Memory B cell (primary cell): ENCODE measurements at regions not wholly inside any gene's neighbourhood (a gene's known extent, or its start where the extent isn't known, plus 50 kb on each side); places are given as distances from the start of the nearest gene placed in this dataset.

Source experiments
- ATAC-seq: fragments of 150-1000 bp; cut with Tn5 transposase; 2 replicates; pipeline ENCODE4 v1.10.0; 2021; ENCODE audit warnings: low read depth, mild to moderate bottlenecking, moderate library complexity
- DNase-seq, 2 donors: peaks; one replicate each; pipeline ENCODE4 v3.0.0; 2022; ENCODE audit warnings: low spot score in 2 of 2
- H3K27ac Mint-ChIP-seq: one replicate; pipeline ENCODE4 v1.8.0; 2022; ENCODE audit warnings: mild to moderate bottlenecking, moderate library complexity, mixed read lengths
- H3K27me3 Mint-ChIP-seq: one replicate; pipeline ENCODE4 v1.8.0; 2022; ENCODE audit warnings: mixed read lengths
- H3K36me3 Mint-ChIP-seq: one replicate; pipeline ENCODE4 v1.8.0; 2022; ENCODE audit warnings: mild to moderate bottlenecking, mixed read lengths
- H3K4me1 Mint-ChIP-seq: one replicate; pipeline ENCODE4 v1.8.0; 2022; ENCODE audit warnings: mixed read lengths
- H3K4me3 Mint-ChIP-seq: one replicate; pipeline ENCODE4 v1.8.0; 2022; ENCODE audit warnings: mild to moderate bottlenecking, moderate library complexity, mixed read lengths
- H3K9me3 Mint-ChIP-seq: one replicate; pipeline ENCODE4 v1.8.0; 2022; ENCODE audit warnings: mixed read lengths

GRCh38 chr9:135253305-135254004 lies 166.0 kb downstream of the OLFM1 start:
- H3K4me1 Mint-ChIP-seq: no peaks in the 10 kb centered on the region
- H3K36me3 Mint-ChIP-seq: no peaks in the 10 kb centered on the region
- DNase-seq (no peak), ATAC-seq (no peak)
- no peak overlapping the region for H3K27ac Mint-ChIP-seq
- no peaks in the 10 kb centered on the region for H3K9me3 Mint-ChIP-seq
- no peak overlapping the region for H3K4me3 Mint-ChIP-seq
- H3K27me3 Mint-ChIP-seq: peaks cover 4% of the 10 kb centered on the region

GRCh38 chr9:135254176-135255032 lies 166.9 kb downstream of the OLFM1 start:
- ATAC-seq (no peak), DNase-seq (no peak)
- Mint-ChIP-seq H3K36me3 (no peaks in the 10 kb centered on the region), H3K4me3 (no peak overlapping the region), H3K4me1 (no peaks in the 10 kb centered on the region), H3K27me3 (peaks cover 4% of the 10 kb centered on the region), H3K9me3 (no peaks in the 10 kb centered on the region), H3K27ac (no peak overlapping the region)

DNA sequence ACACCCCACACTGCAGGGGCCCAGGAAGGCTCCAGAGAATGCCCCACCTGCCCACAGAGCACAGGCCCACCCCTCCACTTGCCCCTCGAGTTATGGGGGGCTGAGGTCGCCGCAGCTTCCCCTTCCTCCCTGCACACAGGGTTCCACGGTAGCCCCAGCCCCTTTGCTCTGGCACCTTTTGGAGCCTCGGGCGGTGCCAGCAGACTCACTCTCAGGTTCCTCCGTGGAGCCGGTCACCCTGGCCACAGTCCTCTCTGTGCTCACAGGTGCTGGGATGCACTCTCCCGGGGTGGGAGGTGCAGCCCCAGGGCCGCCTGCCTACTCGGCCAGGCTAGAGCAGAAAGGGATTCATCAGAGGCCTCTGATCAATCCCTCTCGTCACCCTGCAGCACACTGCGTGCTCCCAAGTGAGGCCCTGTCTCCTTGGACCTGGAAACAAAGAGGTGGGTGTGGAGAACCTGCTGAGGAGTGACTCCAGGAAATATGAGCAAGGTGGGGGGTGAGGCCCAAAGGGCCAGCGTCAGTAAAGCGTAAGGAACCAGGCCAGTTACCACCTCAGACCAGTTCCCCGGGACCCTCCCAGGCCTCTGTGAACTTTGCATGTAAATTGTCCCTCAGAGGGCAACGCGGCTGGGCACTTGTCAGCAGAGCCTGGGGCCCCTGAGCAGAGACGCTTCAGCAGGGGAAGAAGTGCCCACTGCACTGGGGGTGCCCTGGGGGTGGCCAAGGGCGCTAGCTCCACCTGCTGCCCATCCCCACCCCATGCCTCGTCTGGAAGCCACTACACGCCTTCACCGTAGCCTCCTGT lies 167.8 kb downstream of the OLFM1 start:
- H3K27me3 Mint-ChIP-seq: peaks cover 4% of the 10 kb centered on the region
- ATAC-seq (no peak), DNase-seq (no peak)
- H3K36me3 Mint-ChIP-seq: no peaks in the 10 kb centered on the region
- no peaks in the 10 kb centered on the region for H3K4me1 Mint-ChIP-seq
- no peak overlapping the region for H3K27ac Mint-ChIP-seq
- H3K4me3 Mint-ChIP-seq: no peak overlapping the region
- H3K9me3 Mint-ChIP-seq: no peaks in the 10 kb centered on the region

DNA sequence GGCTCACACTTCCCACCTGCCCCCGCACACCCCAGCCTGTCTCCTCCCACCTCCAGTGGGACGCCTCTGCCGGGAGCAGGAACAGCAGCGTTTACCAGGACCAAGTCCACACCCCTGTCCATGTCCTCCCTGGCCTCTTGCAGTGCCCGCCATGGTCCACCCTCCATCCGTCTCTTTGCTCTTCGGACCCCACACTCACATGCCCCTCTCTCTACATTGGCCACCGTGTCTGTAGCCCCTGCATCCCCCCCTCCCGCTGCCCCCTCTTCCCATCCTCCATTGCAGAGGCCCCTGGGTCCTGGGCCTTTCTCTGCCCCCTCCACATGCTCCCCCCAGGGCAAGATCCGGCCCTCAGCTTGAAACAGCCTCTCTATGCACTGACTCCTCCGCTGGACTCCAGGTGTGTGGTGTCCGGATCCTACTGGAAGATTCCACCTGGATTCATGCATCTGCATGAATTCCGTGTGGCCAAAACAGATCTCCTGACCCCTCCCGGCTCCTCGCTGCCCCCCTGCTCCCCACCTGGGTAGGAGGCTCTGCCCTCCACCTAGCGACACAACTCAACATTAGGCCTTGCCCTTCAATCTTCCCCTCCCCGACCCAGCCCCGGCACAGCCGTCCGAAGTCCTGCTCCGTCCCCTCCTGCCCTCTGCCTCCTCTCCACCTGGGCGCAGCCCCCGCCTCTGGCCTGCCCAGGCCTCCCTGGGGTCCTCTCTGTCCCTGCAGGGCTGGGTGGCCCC lies 168.5 kb downstream of the OLFM1 start:
- no peak overlapping the region for H3K4me3 Mint-ChIP-seq
- no peak overlapping the region for H3K27ac Mint-ChIP-seq
- no peaks in the 10 kb centered on the region for H3K36me3 Mint-ChIP-seq
- H3K9me3 Mint-ChIP-seq: no peaks in the 10 kb centered on the region
- H3K27me3 Mint-ChIP-seq: peaks cover 4% of the 10 kb centered on the region
- ATAC-seq (no peak), DNase-seq (no peak)
- no peaks in the 10 kb centered on the region for H3K4me1 Mint-ChIP-seq

DNA sequence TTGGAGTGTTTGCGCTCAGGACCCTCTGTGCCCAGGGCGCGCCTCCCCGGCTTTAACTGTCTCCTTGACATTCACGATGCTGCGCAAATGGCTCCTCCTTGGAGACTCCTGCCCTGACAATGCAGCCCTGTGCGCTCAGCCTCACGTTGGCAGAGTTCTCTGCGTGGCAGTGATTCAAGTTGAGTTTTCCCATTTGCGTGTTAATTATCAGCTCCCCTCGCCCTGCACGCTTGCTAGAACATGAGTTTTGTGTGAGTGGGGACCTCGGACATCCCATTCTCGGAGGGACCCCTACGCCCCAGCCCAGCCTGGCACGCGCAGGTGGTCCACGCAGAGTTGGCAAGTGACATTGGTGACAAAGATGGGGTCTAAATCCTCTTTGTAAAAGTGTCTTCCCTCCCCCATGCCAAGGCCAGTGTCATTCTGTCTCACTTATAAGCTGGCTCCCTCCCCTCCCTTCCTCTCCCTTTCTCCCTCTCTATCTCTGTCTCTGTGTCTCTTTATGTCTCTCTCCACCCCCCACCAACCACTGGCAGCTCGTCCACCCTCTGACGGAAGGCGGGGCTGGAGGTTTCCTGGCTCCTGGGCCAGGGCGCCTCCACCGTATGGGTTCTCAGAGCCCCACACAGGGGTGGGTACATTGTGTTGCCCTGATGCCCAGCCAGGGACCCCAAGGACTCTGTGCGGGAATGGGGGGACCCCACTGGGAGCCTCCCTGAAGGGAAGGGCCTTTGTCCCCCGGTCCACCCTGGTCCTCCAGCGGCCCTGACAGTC lies 169.3 kb downstream of the OLFM1 start:
- Mint-ChIP-seq H3K4me3 (no peak overlapping the region), H3K36me3 (no peaks in the 10 kb centered on the region), H3K9me3 (no peaks in the 10 kb centered on the region), H3K4me1 (no peaks in the 10 kb centered on the region), H3K27ac (no peak overlapping the region), H3K27me3 (peaks cover 4% of the 10 kb centered on the region)
- DNase-seq (no peak), ATAC-seq (no peak)

GRCh38 chr9:135258461-135258860 lies 171.0 kb downstream of the OLFM1 start:
- DNase-seq (no peak), ATAC-seq (no peak)
- no peak overlapping the region for H3K27ac Mint-ChIP-seq
- H3K27me3 Mint-ChIP-seq: peaks cover 4% of the 10 kb centered on the region
- H3K4me1 Mint-ChIP-seq: no peaks in the 10 kb centered on the region
- no peak overlapping the region for H3K4me3 Mint-ChIP-seq
- no peaks in the 10 kb centered on the region for H3K9me3 Mint-ChIP-seq
- no peaks in the 10 kb centered on the region for H3K36me3 Mint-ChIP-seq

- H3K4me3 Mint-ChIP-seq: no peak overlapping the region
- H3K36me3 Mint-ChIP-seq: no peaks in the 10 kb centered on the region
- H3K27me3 Mint-ChIP-seq: peaks cover 4% of the 10 kb centered on the region
- ATAC-seq (no peak), DNase-seq (no peak)
- H3K27ac Mint-ChIP-seq: no peak overlapping the region
- no peaks in the 10 kb centered on the region for H3K9me3 Mint-ChIP-seq
- H3K4me1 Mint-ChIP-seq: no peaks in the 10 kb centered on the region
Observed at GRCh38 chr9:135259273-135259672, 171.8 kb downstream of the OLFM1 start.

DNA sequence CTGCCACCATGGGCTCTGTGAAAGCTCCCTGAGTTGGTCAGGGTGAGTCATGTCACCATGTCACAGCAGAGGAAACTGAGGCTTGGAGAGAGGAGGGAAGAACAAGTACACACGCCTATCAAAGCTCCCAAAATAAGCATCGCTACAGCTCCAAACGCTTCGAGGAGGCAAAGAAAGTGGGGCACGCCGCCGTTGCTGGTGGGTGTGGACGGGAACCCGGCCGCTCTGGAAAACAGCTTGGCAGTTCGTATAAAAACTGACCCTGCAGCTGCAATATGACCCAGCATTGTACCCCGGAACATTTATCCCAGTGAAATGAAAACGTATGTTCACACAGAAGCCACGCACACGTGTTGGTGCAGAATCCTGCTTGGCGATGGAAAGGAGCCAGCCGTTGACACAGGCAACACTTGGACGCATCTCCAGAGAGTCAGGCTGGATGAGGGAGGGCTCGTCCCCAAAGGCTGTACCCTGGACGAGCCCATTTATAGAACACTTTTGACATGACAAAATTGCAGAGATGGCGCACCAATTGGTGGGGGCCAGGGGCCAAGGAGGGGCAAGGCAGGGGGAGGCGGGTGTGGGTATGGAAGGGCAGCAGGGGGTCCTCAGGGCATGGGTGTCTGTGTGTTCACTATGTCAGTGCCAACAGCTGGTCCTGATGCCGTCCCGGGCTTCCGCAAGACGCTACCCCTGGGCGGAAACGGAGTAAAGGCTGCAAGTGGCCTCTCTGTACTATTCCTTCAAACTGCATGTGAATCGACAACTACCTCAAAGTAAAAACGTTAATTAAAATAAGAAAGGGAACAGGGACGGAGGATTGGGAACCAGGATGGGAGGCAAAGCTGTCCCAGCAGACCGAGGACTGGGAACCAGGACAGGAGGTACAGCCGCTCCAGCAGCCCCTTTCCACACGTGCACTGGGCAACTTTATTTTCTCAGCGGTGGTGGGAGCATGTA lies 173.0 kb downstream of the OLFM1 start:
- ATAC-seq: no peak
- no peaks in the 10 kb centered on the region for H3K36me3 Mint-ChIP-seq
- DNase-seq: no peak
- no peak overlapping the region for H3K27ac Mint-ChIP-seq
- H3K27me3 Mint-ChIP-seq: peaks cover 3% of the 10 kb centered on the region
- H3K4me3 Mint-ChIP-seq: no peak overlapping the region
- no peaks in the 10 kb centered on the region for H3K9me3 Mint-ChIP-seq
- no peaks in the 10 kb centered on the region for H3K4me1 Mint-ChIP-seq

DNA sequence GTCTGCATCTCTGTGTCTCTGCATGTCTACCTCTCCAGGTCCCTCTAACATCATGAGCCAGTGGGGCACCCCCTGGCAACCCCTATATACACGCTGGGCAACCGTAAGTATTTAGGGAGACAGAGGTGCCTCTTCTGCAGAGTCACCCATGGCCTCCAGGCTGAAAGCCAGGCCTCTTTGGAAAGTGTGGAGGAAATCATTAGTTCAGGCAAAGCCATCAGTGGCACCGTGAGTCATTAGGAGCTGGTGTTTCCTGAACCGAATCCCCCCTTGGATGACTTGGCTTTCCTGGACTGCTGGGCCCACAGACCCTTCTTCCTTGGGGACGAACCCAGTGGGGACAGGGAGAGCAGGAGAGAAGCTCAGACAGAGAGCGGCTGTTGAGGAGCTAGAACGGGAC lies 174.8 kb downstream of the OLFM1 start:
- Mint-ChIP-seq H3K9me3 (no peaks in the 10 kb centered on the region), H3K27me3 (peaks cover 7% of the 10 kb centered on the region), H3K4me1 (no peaks in the 10 kb centered on the region), H3K36me3 (no peaks in the 10 kb centered on the region), H3K4me3 (no peak overlapping the region), H3K27ac (no peak overlapping the region)
- DNase-seq (no peak), ATAC-seq (no peak)

GRCh38 chr9:135263511-135263910 lies 176.0 kb downstream of the OLFM1 start:
- H3K27ac Mint-ChIP-seq: no peak overlapping the region
- no peak for DNase-seq
- no peaks in the 10 kb centered on the region for H3K36me3 Mint-ChIP-seq
- no peaks in the 10 kb centered on the region for H3K9me3 Mint-ChIP-seq
- no peaks in the 10 kb centered on the region for H3K4me1 Mint-ChIP-seq
- H3K27me3 Mint-ChIP-seq: peaks cover 7% of the 10 kb centered on the region
- ATAC-seq: no peak
- H3K4me3 Mint-ChIP-seq: no peak overlapping the region

DNA sequence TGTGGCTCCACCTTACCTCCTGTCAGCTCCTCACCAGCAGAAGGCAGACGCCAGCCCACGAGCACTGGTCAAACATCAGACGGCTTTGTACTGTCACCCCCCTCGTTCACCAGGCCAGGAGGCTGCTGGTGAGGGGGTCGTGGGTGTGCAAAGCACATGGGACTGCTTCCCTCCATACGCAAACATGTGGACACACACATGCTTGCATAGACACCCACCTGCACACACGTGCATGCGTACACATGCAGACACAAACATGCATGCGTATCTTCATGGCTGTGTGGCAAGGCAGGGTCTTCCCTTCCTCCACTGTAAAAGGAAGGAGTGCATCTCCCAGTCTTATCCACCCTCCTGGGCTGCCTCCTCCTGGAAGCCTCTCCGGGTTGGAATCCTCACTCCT lies 178.5 kb downstream of the OLFM1 start:
- Mint-ChIP-seq H3K27ac (no peak overlapping the region), H3K27me3 (peaks cover 11% of the 10 kb centered on the region), H3K9me3 (no peaks in the 10 kb centered on the region), H3K4me3 (no peak overlapping the region), H3K4me1 (no peaks in the 10 kb centered on the region), H3K36me3 (no peaks in the 10 kb centered on the region)
- no peak for DNase-seq
- ATAC-seq: no peak

- Mint-ChIP-seq H3K27ac (no peak overlapping the region), H3K27me3 (peaks cover 11% of the 10 kb centered on the region), H3K9me3 (no peaks in the 10 kb centered on the region), H3K4me3 (no peak overlapping the region), H3K36me3 (no peaks in the 10 kb centered on the region), H3K4me1 (no peaks in the 10 kb centered on the region)
- DNase-seq (no peak), ATAC-seq (no peak)
Observed at GRCh38 chr9:135267191-135267809, 179.8 kb downstream of the OLFM1 start.
